HCT116 (cell line): ENCODE measurements at regions not wholly inside any gene's neighbourhood (a gene's known extent, or its start where the extent isn't known, plus 50 kb on each side); places are given as distances from the start of the nearest gene placed in this dataset.

ENCODE experiments used
- EGR1 ChIP-seq: IDR thresholded peaks from 2 replicates; pipeline ENCODE4 v1.6.1; 2012; ENCODE audit warnings: low read depth
- EZH2 ChIP-seq: fragments of 200-600 bp; sonication (generic); IDR thresholded peaks from 2 replicates; pipeline ENCODE4 v1.6.1; 2017; ENCODE audit warnings: antibody characterized with exemption, mixed run types
- JUND ChIP-seq: IDR thresholded peaks from 2 replicates; pipeline ENCODE4 v1.6.1; 2012
- POLR2A ChIP-seq: IDR thresholded peaks from 2 replicates; pipeline ENCODE4 v1.7.0; 2011; ENCODE audit warnings: borderline replicate concordance; ENCODE audit not compliant: insufficient read depth, insufficient read length; ENCODE audit errors: extremely low read depth
- POLR2AphosphoS5 ChIP-seq: IDR thresholded peaks from 2 replicates; pipeline ENCODE4 v1.6.1; 2011; ENCODE audit warnings: mild to moderate bottlenecking, low read depth, low read length, moderate library complexity
- TCF7L2 ChIP-seq: IDR thresholded peaks from 2 replicates; pipeline ENCODE4 v1.7.0; 2011; ENCODE audit warnings: borderline replicate concordance, inconsistent platforms; ENCODE audit not compliant: insufficient read depth, insufficient read length; ENCODE audit errors: extremely low read depth
- ZFX ChIP-seq: fragments of 450-650 bp; IDR thresholded peaks from 2 replicates; pipeline ENCODE4 v1.6.1; 2017
- TF ChIP-seq, protein P1 (sequence below), 3 experiments: fragments of 200-600 bp in 1 of 3; sonication (generic) in 1 of 3; IDR thresholded peaks in 2 of 3; conservative IDR thresholded peaks in 1 of 3; 2 replicates each; pipeline ENCODE4 v1.5.1; 2012 to 2017; ENCODE audit warnings: low read depth in 2 of 3, low read length in 2 of 3, antibody characterized with exemption in 1 of 3, borderline replicate concordance in 1 of 3, control low read depth in 1 of 3, mild to moderate bottlenecking in 1 of 3, mixed read lengths in 1 of 3, mixed run types in 1 of 3, moderate library complexity in 1 of 3; ENCODE audit not compliant: insufficient read depth in 1 of 3
- TF ChIP-seq, protein P2 (sequence below): IDR thresholded peaks from 2 replicates; pipeline ENCODE4 v1.6.1; 2012; ENCODE audit warnings: low read depth
- TF ChIP-seq, protein P3 (sequence below): IDR thresholded peaks from 2 replicates; pipeline ENCODE4 v1.6.1; 2012
- TF ChIP-seq, protein P4 (sequence below): IDR thresholded peaks from 2 replicates; pipeline ENCODE4 v1.6.1; 2012

DNA sequence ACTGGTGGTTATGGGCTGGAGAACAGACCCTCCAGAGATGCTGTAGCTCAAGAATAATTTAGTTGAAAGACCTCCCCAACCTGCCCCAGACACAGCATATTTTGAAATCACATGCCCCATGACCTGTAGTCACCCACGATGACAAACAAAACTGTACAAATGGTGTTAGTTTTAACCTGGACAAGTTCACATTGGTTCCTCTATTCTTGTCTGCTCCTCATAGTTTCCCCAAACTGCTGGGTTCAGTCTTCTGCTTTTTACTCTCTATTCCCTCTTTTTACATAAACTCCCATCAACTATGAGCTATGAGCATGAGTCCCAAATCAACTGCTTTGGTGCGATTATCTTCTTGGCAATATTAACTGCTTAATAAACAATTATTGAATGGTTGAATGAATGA lies 365.3 kb upstream of the CLINT1 start:
- TF ChIP-seq EZH2: no peak
- TF ChIP-seq ZFX: no peak
- TF ChIP-seq TCF7L2: no peak
- TF ChIP-seq POLR2A: no peak
- TF ChIP-seq, protein P1, sequence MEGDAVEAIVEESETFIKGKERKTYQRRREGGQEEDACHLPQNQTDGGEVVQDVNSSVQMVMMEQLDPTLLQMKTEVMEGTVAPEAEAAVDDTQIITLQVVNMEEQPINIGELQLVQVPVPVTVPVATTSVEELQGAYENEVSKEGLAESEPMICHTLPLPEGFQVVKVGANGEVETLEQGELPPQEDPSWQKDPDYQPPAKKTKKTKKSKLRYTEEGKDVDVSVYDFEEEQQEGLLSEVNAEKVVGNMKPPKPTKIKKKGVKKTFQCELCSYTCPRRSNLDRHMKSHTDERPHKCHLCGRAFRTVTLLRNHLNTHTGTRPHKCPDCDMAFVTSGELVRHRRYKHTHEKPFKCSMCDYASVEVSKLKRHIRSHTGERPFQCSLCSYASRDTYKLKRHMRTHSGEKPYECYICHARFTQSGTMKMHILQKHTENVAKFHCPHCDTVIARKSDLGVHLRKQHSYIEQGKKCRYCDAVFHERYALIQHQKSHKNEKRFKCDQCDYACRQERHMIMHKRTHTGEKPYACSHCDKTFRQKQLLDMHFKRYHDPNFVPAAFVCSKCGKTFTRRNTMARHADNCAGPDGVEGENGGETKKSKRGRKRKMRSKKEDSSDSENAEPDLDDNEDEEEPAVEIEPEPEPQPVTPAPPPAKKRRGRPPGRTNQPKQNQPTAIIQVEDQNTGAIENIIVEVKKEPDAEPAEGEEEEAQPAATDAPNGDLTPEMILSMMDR (IDR thresholded peaks at IDR 0.05 in 2 of 3, conservative IDR thresholded peaks at IDR 0.05 in 1 of 3; ENCODE audit: borderline replicate concordance in 1 of 3, insufficient read depth in 1 of 3, low read depth in 2 of 3, low read length in 2 of 3): no peak
- TF ChIP-seq, protein P2, sequence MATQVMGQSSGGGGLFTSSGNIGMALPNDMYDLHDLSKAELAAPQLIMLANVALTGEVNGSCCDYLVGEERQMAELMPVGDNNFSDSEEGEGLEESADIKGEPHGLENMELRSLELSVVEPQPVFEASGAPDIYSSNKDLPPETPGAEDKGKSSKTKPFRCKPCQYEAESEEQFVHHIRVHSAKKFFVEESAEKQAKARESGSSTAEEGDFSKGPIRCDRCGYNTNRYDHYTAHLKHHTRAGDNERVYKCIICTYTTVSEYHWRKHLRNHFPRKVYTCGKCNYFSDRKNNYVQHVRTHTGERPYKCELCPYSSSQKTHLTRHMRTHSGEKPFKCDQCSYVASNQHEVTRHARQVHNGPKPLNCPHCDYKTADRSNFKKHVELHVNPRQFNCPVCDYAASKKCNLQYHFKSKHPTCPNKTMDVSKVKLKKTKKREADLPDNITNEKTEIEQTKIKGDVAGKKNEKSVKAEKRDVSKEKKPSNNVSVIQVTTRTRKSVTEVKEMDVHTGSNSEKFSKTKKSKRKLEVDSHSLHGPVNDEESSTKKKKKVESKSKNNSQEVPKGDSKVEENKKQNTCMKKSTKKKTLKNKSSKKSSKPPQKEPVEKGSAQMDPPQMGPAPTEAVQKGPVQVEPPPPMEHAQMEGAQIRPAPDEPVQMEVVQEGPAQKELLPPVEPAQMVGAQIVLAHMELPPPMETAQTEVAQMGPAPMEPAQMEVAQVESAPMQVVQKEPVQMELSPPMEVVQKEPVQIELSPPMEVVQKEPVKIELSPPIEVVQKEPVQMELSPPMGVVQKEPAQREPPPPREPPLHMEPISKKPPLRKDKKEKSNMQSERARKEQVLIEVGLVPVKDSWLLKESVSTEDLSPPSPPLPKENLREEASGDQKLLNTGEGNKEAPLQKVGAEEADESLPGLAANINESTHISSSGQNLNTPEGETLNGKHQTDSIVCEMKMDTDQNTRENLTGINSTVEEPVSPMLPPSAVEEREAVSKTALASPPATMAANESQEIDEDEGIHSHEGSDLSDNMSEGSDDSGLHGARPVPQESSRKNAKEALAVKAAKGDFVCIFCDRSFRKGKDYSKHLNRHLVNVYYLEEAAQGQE: no peak
- no peak for TF ChIP-seq JUND
- TF ChIP-seq EGR1: no peak
- TF ChIP-seq, protein P3, sequence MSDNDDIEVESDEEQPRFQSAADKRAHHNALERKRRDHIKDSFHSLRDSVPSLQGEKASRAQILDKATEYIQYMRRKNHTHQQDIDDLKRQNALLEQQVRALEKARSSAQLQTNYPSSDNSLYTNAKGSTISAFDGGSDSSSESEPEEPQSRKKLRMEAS: no peak
- TF ChIP-seq POLR2AphosphoS5: no peak
- TF ChIP-seq, protein P4, sequence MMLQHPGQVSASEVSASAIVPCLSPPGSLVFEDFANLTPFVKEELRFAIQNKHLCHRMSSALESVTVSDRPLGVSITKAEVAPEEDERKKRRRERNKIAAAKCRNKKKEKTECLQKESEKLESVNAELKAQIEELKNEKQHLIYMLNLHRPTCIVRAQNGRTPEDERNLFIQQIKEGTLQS: no peak
